Muscle layer of duodenum (tissue), 2 donors: ENCODE measurements at regions not wholly inside any gene's neighbourhood (a gene's known extent, or its start where the extent isn't known, plus 50 kb on each side); places are given as distances from the start of the nearest gene placed in this dataset.

Experiments used
- H3K27ac ChIP-seq: one replicate; pipeline ENCODE4 v1.7.0; 2013; ENCODE audit warnings: mild to moderate bottlenecking, low read length
- H3K27me3 ChIP-seq: one replicate; pipeline ENCODE4 v1.7.0; 2013; ENCODE audit warnings: low read depth, mild to moderate bottlenecking, control low read depth, low read length
- H3K36me3 ChIP-seq, 2 donors: one replicate each; pipeline ENCODE4 v1.7.0; 2013; ENCODE audit warnings: low read length in 2 of 2, control low read depth in 1 of 2, mild to moderate bottlenecking in 1 of 2; ENCODE audit not compliant: insufficient read depth in 2 of 2, control insufficient read depth in 1 of 2
- H3K4me1 ChIP-seq, 2 donors: one replicate each; pipeline ENCODE4 v1.7.0; 2013; ENCODE audit warnings: low read length in 2 of 2, mild to moderate bottlenecking in 2 of 2, control low read depth in 1 of 2, moderate library complexity in 1 of 2; ENCODE audit not compliant: insufficient read depth in 2 of 2, control insufficient read depth in 1 of 2
- H3K4me3 ChIP-seq, 2 donors: one replicate each; pipeline ENCODE4 v1.7.0; 2013; ENCODE audit warnings: low read length in 2 of 2, low read depth in 1 of 2, mild to moderate bottlenecking in 1 of 2
- H3K9me3 ChIP-seq, 2 donors: one replicate each; pipeline ENCODE4 v1.7.0; 2013; ENCODE audit warnings: low read length in 2 of 2, control low read depth in 1 of 2, mild to moderate bottlenecking in 1 of 2; ENCODE audit not compliant: control insufficient read depth in 1 of 2
- donor health status: healthy.

- no peaks in the 10 kb centered on the region for H3K27me3 ChIP-seq
- H3K4me3 ChIP-seq, result no peak overlapping the region
- H3K36me3 ChIP-seq, result no peaks in the 10 kb centered on the region
- no peak overlapping the region for H3K27ac ChIP-seq
- peaks cover 0 to 4% of the 10 kb centered on the region in 2 donors for H3K9me3 ChIP-seq
- no peaks in the 10 kb centered on the region for H3K4me1 ChIP-seq
Observed at GRCh38 chr14:101501858-101502615, 59.3 kb upstream of the DIO3 start.

GRCh38 chr14:101502761-101503392 lies 58.4 kb upstream of the DIO3 start:
- H3K4me3 ChIP-seq, result no peak overlapping the region
- H3K36me3 ChIP-seq, result no peaks in the 10 kb centered on the region
- no peaks in the 10 kb centered on the region for H3K27me3 ChIP-seq
- H3K4me1 ChIP-seq, result no peaks in the 10 kb centered on the region
- H3K9me3 ChIP-seq, result peaks cover 0 to 4% of the 10 kb centered on the region in 2 donors
- no peak overlapping the region for H3K27ac ChIP-seq

GRCh38 chr14:101503431-101504095 lies 57.7 kb upstream of the DIO3 start:
- H3K36me3 ChIP-seq, result no peaks in the 10 kb centered on the region
- no peak overlapping the region for H3K4me3 ChIP-seq
- no peaks in the 10 kb centered on the region for H3K27me3 ChIP-seq
- H3K4me1 ChIP-seq, result no peaks in the 10 kb centered on the region
- H3K27ac ChIP-seq, result no peak overlapping the region
- peaks cover 0 to 4% of the 10 kb centered on the region in 2 donors for H3K9me3 ChIP-seq

GRCh38 chr14:101504096-101504948 lies 57.0 kb upstream of the DIO3 start:
- no peaks in the 10 kb centered on the region for H3K27me3 ChIP-seq
- H3K9me3 ChIP-seq, result peaks cover 0 to 4% of the 10 kb centered on the region in 2 donors
- no peaks in the 10 kb centered on the region for H3K4me1 ChIP-seq
- no peak overlapping the region for H3K4me3 ChIP-seq
- H3K36me3 ChIP-seq, result no peaks in the 10 kb centered on the region
- H3K27ac ChIP-seq, result no peak overlapping the region

GRCh38 chr14:101505236-101505970 lies 55.9 kb upstream of the DIO3 start:
- Histone ChIP-seq H3K9me3 (peaks cover 0 to 4% of the 10 kb centered on the region in 2 donors), H3K4me1 (no peaks in the 10 kb centered on the region), H3K4me3 (no peak overlapping the region), H3K27me3 (no peaks in the 10 kb centered on the region), H3K27ac (no peak overlapping the region), H3K36me3 (no peaks in the 10 kb centered on the region)

- H3K27me3 ChIP-seq, result no peaks in the 10 kb centered on the region
- no peaks in the 10 kb centered on the region for H3K36me3 ChIP-seq
- H3K27ac ChIP-seq, result no peak overlapping the region
- H3K4me1 ChIP-seq, result no peaks in the 10 kb centered on the region
- H3K9me3 ChIP-seq, result peaks cover 0 to 4% of the 10 kb centered on the region in 2 donors
- no peak overlapping the region for H3K4me3 ChIP-seq
Observed at GRCh38 chr14:101506211-101506925, 54.9 kb upstream of the DIO3 start.

GRCh38 chr14:101506926-101507835 lies 54.1 kb upstream of the DIO3 start:
- Histone ChIP-seq H3K36me3 (no peaks in the 10 kb centered on the region), H3K4me3 (no peak overlapping the region), H3K9me3 (peaks cover 0 to 4% of the 10 kb centered on the region in 2 donors), H3K4me1 (no peaks in the 10 kb centered on the region), H3K27ac (no peak overlapping the region), H3K27me3 (no peaks in the 10 kb centered on the region)

GRCh38 chr14:101507836-101508150 lies 53.5 kb upstream of the DIO3 start:
- Histone ChIP-seq H3K4me3 (no peak overlapping the region), H3K27me3 (no peaks in the 10 kb centered on the region), H3K9me3 (peaks cover 0 to 4% of the 10 kb centered on the region in 2 donors), H3K36me3 (no peaks in the 10 kb centered on the region), H3K27ac (no peak overlapping the region), H3K4me1 (no peaks in the 10 kb centered on the region)

- Histone ChIP-seq H3K9me3 (peaks cover 0 to 3% of the 10 kb centered on the region in 2 donors), H3K36me3 (no peaks in the 10 kb centered on the region), H3K4me1 (no peaks in the 10 kb centered on the region), H3K27me3 (no peaks in the 10 kb centered on the region), H3K4me3 (no peak overlapping the region), H3K27ac (no peak overlapping the region)
Observed at GRCh38 chr14:101508196-101508947, 52.9 kb upstream of the DIO3 start.
